Ascending aorta (tissue), 2 donors: ENCODE measurements at regions not wholly inside any gene's neighbourhood (a gene's known extent, or its start where the extent isn't known, plus 50 kb on each side); places are given as distances from the start of the nearest gene placed in this dataset.
A peak's percentile ranks its signal among the peaks of the same experiment; 100 is the strongest.

Experiments
- DNase-seq, 2 donors: peaks; one replicate each; pipeline ENCODE4 v3.0.0-alpha.2; 2019; ENCODE audit warnings: low spot score in 2 of 2
- H3K27ac ChIP-seq, 2 donors: fragments of 200-600 bp; sonication (generic); one replicate each; pipeline ENCODE4 v1.5.1; 2016 to 2017; ENCODE audit warnings: mild to moderate bottlenecking in 1 of 2
- H3K27me3 ChIP-seq: fragments of 200-600 bp; sonication (generic); one replicate; pipeline ENCODE4 v1.5.1; 2017
- H3K36me3 ChIP-seq, 2 donors: fragments of 200-600 bp; sonication (generic); one replicate each; pipeline ENCODE4 v1.5.1; 2016
- H3K4me1 ChIP-seq, 2 donors: fragments of 200-600 bp; sonication (generic); one replicate each; pipeline ENCODE4 v1.5.1; 2016 to 2017; ENCODE audit warnings: mild to moderate bottlenecking in 1 of 2
- H3K4me3 ChIP-seq, 2 donors: fragments of 200-600 bp; sonication (generic); one replicate each; pipeline ENCODE4 v1.5.1; 2016 to 2017; ENCODE audit warnings: mild to moderate bottlenecking in 1 of 2
- H3K9me3 ChIP-seq, 2 donors: fragments of 200-600 bp; sonication (generic); one replicate each; pipeline ENCODE4 v1.5.1; 2016
- CTCF ChIP-seq, 3 experiments: fragments of 200-600 bp in 2 of 3; fragments of 450-650 bp in 1 of 3; sonication (generic) in 2 of 3; IDR thresholded peaks; one replicate each; pipeline ENCODE4 v1.5.1; 2016 to 2019; ENCODE audit warnings: antibody characterized with exemption in 3 of 3, mild to moderate bottlenecking in 1 of 3, moderate library complexity in 1 of 3
- intact Hi-C: fragments of 100-400 bp; cut with DNase I; formaldehyde crosslinking; loops from one replicate; pipeline ENCODE4 v1.15.1; 2023

- Histone ChIP-seq H3K27ac (no peak overlapping the region), H3K9me3 (no peaks in the 10 kb centered on the region), H3K4me3 (no peak overlapping the region), H3K4me1 (peaks cover 0 to 3% of the 10 kb centered on the region in 2 donors), H3K27me3 (no peaks in the 10 kb centered on the region), H3K36me3 (no peaks in the 10 kb centered on the region)
- no peak for DNase-seq
- TF ChIP-seq CTCF (IDR thresholded peaks at IDR 0.05), result no peak
- intact Hi-C loops, result loop anchor here (5.0 kb wide), 1 partner anchor 263 kb away; no protein-coding TSS in a partner anchor
These were observed 55.2 kb downstream of the RPL22L1 start for GRCh38 chr3:170814822-170815221.

GRCh38 chr3:170813266-170813665, 56.7 kb downstream of the RPL22L1 start:
- no peaks in the 10 kb centered on the region for H3K9me3 ChIP-seq
- no peak for DNase-seq
- no peak for TF ChIP-seq CTCF (IDR thresholded peaks at IDR 0.05)
- H3K36me3 ChIP-seq, result no peaks in the 10 kb centered on the region
- no peak overlapping the region for H3K27ac ChIP-seq
- intact Hi-C loops, result loop anchor here (5.0 kb wide), 1 partner anchor 261 kb away; no protein-coding TSS in a partner anchor
- H3K4me1 ChIP-seq, result peaks cover 0 to 3% of the 10 kb centered on the region in 2 donors
- H3K4me3 ChIP-seq, result no peak overlapping the region
- no peaks in the 10 kb centered on the region for H3K27me3 ChIP-seq

GRCh38 chr3:170811928-170812591, 57.9 kb downstream of the RPL22L1 start:
- no peak overlapping the region for H3K4me3 ChIP-seq
- intact Hi-C loops, result loop anchor here (1.0 to 5.0 kb wide), 3 partner anchors 260 to 502 kb away; no protein-coding TSS in a partner anchor
- no peaks in the 10 kb centered on the region for H3K9me3 ChIP-seq
- H3K36me3 ChIP-seq, result no peaks in the 10 kb centered on the region
- TF ChIP-seq CTCF (IDR thresholded peaks at IDR 0.05), result peak; percentile 79 to 93 (median 85)
- H3K4me1 ChIP-seq, result peaks cover 0 to 3% of the 10 kb centered on the region in 2 donors
- no peaks in the 10 kb centered on the region for H3K27me3 ChIP-seq
- peak in 1 of 2 donors; percentile 81 for DNase-seq
- H3K27ac ChIP-seq, result no peak overlapping the region

GRCh38 chr3:170811515-170811914, 58.5 kb downstream of the RPL22L1 start:
- intact Hi-C loops, result loop anchor here (5.0 kb wide), 1 partner anchor 259 kb away; no protein-coding TSS in a partner anchor
- no peak overlapping the region for H3K27ac ChIP-seq

GRCh38 chr3:170809975-170810357, 60.0 kb downstream of the RPL22L1 start:
- H3K4me1 ChIP-seq, result peaks cover 0 to 3% of the 10 kb centered on the region in 2 donors
- H3K27ac ChIP-seq, result no peak overlapping the region
- no peaks in the 10 kb centered on the region for H3K9me3 ChIP-seq
- intact Hi-C loops, result loop anchor here (5.0 kb wide), 1 partner anchor 258 kb away; no protein-coding TSS in a partner anchor
- H3K36me3 ChIP-seq, result no peaks in the 10 kb centered on the region
- H3K4me3 ChIP-seq, result no peak overlapping the region
- no peaks in the 10 kb centered on the region for H3K27me3 ChIP-seq
- DNase-seq, result no peak
- no peak for TF ChIP-seq CTCF (IDR thresholded peaks at IDR 0.05)

More at GRCh38 chr3:170811515-170811914, 58.5 kb downstream of the RPL22L1 start:
- Histone ChIP-seq H3K4me3 (no peak overlapping the region), H3K4me1 (peaks cover 0 to 3% of the 10 kb centered on the region in 2 donors), H3K9me3 (no peaks in the 10 kb centered on the region), H3K27me3 (no peaks in the 10 kb centered on the region), H3K36me3 (no peaks in the 10 kb centered on the region)
- TF ChIP-seq CTCF (IDR thresholded peaks at IDR 0.05), result no peak
- no peak for DNase-seq
